KMS-11 (cell line): ENCODE measurements at regions not wholly inside any gene's neighbourhood (a gene's known extent, or its start where the extent isn't known, plus 50 kb on each side); places are given as distances from the start of the nearest gene placed in this dataset.

Source experiments
- H2AFZ ChIP-seq: fragments of 200-600 bp; sonication (generic); 2 replicates; pipeline ENCODE4 v1.6.1; 2016; ENCODE audit warnings: antibody characterized with exemption, mixed run types, low read depth
- H3K27ac ChIP-seq: fragments of 200-600 bp; sonication (generic); 2 replicates; pipeline ENCODE4 v1.6.1; 2016; ENCODE audit warnings: mild to moderate bottlenecking, mixed run types
- H3K27me3 ChIP-seq: fragments of 200-600 bp; sonication (generic); 2 replicates; pipeline ENCODE4 v1.6.1; 2017; ENCODE audit warnings: mild to moderate bottlenecking, low read depth, mixed run types, moderate library complexity; ENCODE audit not compliant: insufficient read depth
- H3K36me3 ChIP-seq: fragments of 200-600 bp; sonication (generic); 2 replicates; pipeline ENCODE4 v1.6.1; 2017; ENCODE audit warnings: mild to moderate bottlenecking, mixed run types; ENCODE audit not compliant: insufficient read depth
- H3K4me1 ChIP-seq: fragments of 200-600 bp; sonication (generic); 2 replicates; pipeline ENCODE4 v1.6.1; 2016; ENCODE audit warnings: mild to moderate bottlenecking, low read depth, mixed run types; ENCODE audit not compliant: poor library complexity, severe bottlenecking
- H3K4me2 ChIP-seq: fragments of 200-600 bp; sonication (generic); 2 replicates; pipeline ENCODE4 v1.7.0; 2016; ENCODE audit warnings: mild to moderate bottlenecking, mixed run types
- H3K4me3 ChIP-seq: fragments of 200-600 bp; sonication (generic); IDR thresholded peaks from 2 replicates; pipeline ENCODE4 v1.6.1; 2017; ENCODE audit warnings: low read depth, low read length, mixed read lengths; ENCODE audit not compliant: insufficient read depth
- H3K79me2 ChIP-seq: fragments of 200-600 bp; sonication (generic); 2 replicates; pipeline ENCODE4 v1.6.1; 2016; ENCODE audit warnings: low read depth, mixed run types; ENCODE audit not compliant: insufficient read depth
- H3K9ac ChIP-seq: fragments of 200-600 bp; sonication (generic); 2 replicates; pipeline ENCODE4 v1.6.1; 2016; ENCODE audit warnings: mild to moderate bottlenecking, mixed run types
- H4K20me1 ChIP-seq: fragments of 200-600 bp; sonication (generic); 2 replicates; pipeline ENCODE4 v1.6.1; 2016; ENCODE audit warnings: mild to moderate bottlenecking, mixed run types; ENCODE audit not compliant: insufficient read depth
- TF ChIP-seq, protein P1 (sequence below): fragments of 200-600 bp; sonication (generic); conservative IDR thresholded peaks from 2 replicates; pipeline ENCODE4 v1.6.1; 2017; ENCODE audit warnings: low read depth, mild to moderate bottlenecking, antibody characterized with exemption, low read length, moderate library complexity, mixed read lengths

GRCh38 chr10:95125582-95125981 is 56.3 kb upstream of the CYP2C8 start:
- Histone ChIP-seq H3K4me1 (no peaks in the 10 kb centered on the region), H3K79me2 (no peaks in the 10 kb centered on the region), H3K27ac (no peak overlapping the region), H2AFZ (no peak overlapping the region), H3K4me3 (no peak overlapping the region), H4K20me1 (no peaks in the 10 kb centered on the region), H3K27me3 (no peaks in the 10 kb centered on the region), H3K4me2 (no peak overlapping the region), H3K9ac (no peak overlapping the region), H3K36me3 (no peaks in the 10 kb centered on the region)
- TF ChIP-seq, protein P1, sequence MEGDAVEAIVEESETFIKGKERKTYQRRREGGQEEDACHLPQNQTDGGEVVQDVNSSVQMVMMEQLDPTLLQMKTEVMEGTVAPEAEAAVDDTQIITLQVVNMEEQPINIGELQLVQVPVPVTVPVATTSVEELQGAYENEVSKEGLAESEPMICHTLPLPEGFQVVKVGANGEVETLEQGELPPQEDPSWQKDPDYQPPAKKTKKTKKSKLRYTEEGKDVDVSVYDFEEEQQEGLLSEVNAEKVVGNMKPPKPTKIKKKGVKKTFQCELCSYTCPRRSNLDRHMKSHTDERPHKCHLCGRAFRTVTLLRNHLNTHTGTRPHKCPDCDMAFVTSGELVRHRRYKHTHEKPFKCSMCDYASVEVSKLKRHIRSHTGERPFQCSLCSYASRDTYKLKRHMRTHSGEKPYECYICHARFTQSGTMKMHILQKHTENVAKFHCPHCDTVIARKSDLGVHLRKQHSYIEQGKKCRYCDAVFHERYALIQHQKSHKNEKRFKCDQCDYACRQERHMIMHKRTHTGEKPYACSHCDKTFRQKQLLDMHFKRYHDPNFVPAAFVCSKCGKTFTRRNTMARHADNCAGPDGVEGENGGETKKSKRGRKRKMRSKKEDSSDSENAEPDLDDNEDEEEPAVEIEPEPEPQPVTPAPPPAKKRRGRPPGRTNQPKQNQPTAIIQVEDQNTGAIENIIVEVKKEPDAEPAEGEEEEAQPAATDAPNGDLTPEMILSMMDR = no peak

DNA sequence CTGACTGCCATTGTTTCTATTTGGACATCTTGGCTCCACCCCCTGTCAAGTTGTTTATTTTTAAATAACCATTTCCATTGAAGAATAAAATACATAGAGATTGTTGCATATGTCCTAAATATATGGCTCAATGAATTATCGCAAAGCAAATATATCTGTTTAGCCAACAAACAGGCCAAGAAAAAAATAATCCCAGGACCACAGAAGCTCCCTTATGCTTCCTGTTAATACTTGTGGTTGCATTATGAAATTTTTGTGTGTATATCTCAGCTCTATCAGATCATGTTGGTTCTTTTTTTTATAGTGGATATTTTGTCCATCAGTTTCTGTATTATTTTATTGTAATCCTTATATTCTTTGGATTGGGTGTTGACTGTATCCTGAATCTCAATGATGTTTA is 53.4 kb upstream of the CYP2C8 start:
- TF ChIP-seq, protein P1 = no peak
- Histone ChIP-seq H2AFZ (no peak overlapping the region), H3K9ac (no peak overlapping the region), H3K27me3 (no peaks in the 10 kb centered on the region), H3K4me1 (no peaks in the 10 kb centered on the region), H3K27ac (no peak overlapping the region), H3K4me3 (no peak overlapping the region), H3K79me2 (no peaks in the 10 kb centered on the region), H3K4me2 (no peak overlapping the region), H3K36me3 (no peaks in the 10 kb centered on the region), H4K20me1 (no peaks in the 10 kb centered on the region)

- Histone ChIP-seq H3K9ac (no peak overlapping the region), H3K27me3 (no peaks in the 10 kb centered on the region), H3K36me3 (no peaks in the 10 kb centered on the region), H3K27ac (no peak overlapping the region), H3K4me2 (no peak overlapping the region), H4K20me1 (no peaks in the 10 kb centered on the region), H3K4me3 (no peak overlapping the region), H2AFZ (no peak overlapping the region), H3K79me2 (no peaks in the 10 kb centered on the region), H3K4me1 (no peaks in the 10 kb centered on the region)
- TF ChIP-seq, protein P1 = no peak
Measured at GRCh38 chr10:95121904-95122303, 52.6 kb upstream of the CYP2C8 start.
